ENCODE measurements at regions not wholly inside any gene's neighbourhood (a gene's known extent, or its start where the extent isn't known, plus 50 kb on each side); places are given as distances from the start of the nearest gene placed in this dataset.
A peak's percentile ranks its signal among the peaks of the same experiment; 100 is the strongest.
"Not testable (repeated sequence)": the region's sequence is repeated elsewhere in the genome, so short reads cannot be mapped to it uniquely, and the experiment has no call there.

- no peak for DNase-seq
Observed at GRCh38 chr12:86634456-86635410, 378.5 kb upstream of the MGAT4C start.

- DNase-seq, result no peak
Observed at GRCh38 chr12:86627001-86627400, 370.8 kb upstream of the MGAT4C start.

GRCh38 chr12:86623267-86623666 lies 367.1 kb upstream of the MGAT4C start:
- no peak for DNase-seq

- DNase-seq, result no peak
Observed at GRCh38 chr12:86621957-86622356, 365.8 kb upstream of the MGAT4C start.

DNA sequence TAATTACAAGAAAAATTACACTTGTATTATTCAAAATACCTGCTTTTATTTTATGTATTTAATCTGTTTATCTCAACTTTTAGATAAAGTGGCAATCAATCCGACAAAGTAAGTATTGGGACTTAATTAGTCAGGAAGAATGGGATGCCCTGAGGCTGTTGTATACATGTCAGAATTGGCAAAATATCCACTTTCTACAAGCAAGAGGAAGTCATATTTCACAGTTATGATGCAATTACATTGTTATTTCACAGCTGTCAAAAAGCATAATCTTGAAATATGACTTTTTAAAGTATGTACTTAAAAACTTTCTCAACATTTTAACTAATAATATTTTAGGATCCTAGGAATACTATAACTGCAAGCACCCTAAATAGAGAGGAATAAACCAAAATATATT lies 357.1 kb upstream of the MGAT4C start:
- DNase-seq, result peak; percentile 26

- DNase-seq, result no peak
Observed at GRCh38 chr12:86608638-86609037, 352.4 kb upstream of the MGAT4C start.

GRCh38 chr12:86601550-86602308 lies 345.5 kb upstream of the MGAT4C start:
- DNase-seq, result no peak

DNA sequence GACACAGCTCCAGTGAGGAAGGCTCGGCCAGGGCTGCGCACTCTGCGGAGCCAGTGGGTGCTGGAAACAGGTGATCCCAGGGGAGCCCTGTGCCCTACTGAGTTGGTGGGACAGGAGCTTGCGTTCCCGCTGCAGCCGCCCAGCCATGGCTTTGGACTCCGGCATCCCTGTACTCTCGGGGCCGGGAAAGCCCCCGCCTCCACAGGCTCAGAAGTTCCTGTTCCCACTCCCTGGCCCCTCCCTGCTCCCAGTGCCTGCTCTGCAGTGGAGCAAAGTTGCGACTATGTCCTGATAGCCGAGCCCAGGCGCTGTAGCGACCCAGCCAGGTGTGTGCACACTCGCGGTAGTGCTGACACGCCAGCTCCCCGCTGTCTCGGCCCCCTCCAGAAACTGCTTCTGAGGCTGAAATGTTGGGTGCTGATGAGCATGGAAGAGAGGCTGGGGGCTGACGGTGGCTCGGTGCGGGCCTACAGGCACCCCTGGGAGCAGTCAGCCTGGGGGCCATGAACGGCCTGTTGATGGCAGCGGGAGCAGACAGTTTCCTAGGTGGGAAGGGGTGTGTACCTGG lies 344.6 kb upstream of the MGAT4C start:
- no peak for DNase-seq

- no peak for DNase-seq
Observed at GRCh38 chr12:86597431-86597830, 341.2 kb upstream of the MGAT4C start.

- DNase-seq, result no peak
Observed at GRCh38 chr12:86590296-86590695, 334.1 kb upstream of the MGAT4C start.

DNA sequence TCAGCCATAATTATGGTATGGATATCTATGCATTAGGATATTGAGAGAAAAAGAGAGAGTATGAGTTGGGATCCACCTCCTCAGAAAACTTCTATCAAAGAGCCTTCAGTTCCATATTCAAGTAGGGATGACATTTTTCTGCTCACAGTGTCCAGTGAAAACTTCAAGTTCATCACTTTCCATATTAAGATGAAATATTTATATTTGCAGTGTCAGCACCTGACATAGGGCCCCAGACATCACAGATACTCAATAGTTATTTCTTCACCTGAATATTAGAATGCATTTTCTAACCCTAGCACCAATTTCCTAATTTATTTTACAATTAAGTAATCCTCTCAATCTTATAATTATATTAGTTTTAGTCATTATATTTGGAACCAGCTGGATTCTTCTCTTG lies 318.0 kb upstream of the MGAT4C start:
- no peak for DNase-seq

- no peak for DNase-seq
Observed at GRCh38 chr12:86572455-86572854, 316.3 kb upstream of the MGAT4C start.

DNA sequence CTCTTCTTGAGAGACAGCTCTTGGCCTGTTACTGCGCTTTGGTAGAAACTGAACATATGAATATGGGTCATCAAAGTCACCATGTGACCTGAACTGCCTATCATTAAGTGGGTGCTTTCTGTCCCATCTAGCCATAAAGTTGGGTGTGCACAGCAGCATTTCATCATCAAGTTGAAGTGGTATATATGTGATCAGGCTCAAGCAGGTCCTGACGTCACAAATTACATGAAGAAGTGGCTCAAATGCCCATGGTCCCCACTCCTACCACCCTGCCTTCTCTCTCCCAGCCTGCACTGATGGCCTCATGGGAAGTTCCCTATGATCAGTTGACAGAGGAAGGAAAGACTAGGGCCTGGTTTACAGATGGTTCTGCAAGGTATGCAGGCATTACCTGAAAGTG lies 308.8 kb upstream of the MGAT4C start:
- no peak for DNase-seq

DNA sequence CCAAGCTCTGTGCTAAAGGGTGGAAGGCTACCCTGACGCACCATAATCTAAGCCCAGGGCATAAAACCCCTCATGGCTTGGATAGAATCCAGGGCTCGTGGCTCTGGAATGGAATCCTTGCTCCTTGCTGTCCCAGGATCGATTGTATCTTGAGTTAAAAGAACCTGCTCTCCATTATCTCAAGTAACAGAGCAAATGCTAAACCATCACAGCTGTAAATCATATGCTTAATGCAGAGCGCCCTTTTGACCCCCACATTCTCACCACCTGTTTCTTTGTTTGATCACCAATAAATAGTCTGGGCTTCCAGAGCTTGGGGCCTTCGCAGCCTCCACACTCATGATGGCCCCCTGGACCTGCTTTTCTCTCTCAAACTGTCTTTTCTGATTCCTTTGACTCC lies 299.3 kb upstream of the MGAT4C start:
- DNase-seq, result not testable (repeated sequence)

GRCh38 chr12:86551146-86551571 lies 295.0 kb upstream of the MGAT4C start:
- no peak for DNase-seq

DNA sequence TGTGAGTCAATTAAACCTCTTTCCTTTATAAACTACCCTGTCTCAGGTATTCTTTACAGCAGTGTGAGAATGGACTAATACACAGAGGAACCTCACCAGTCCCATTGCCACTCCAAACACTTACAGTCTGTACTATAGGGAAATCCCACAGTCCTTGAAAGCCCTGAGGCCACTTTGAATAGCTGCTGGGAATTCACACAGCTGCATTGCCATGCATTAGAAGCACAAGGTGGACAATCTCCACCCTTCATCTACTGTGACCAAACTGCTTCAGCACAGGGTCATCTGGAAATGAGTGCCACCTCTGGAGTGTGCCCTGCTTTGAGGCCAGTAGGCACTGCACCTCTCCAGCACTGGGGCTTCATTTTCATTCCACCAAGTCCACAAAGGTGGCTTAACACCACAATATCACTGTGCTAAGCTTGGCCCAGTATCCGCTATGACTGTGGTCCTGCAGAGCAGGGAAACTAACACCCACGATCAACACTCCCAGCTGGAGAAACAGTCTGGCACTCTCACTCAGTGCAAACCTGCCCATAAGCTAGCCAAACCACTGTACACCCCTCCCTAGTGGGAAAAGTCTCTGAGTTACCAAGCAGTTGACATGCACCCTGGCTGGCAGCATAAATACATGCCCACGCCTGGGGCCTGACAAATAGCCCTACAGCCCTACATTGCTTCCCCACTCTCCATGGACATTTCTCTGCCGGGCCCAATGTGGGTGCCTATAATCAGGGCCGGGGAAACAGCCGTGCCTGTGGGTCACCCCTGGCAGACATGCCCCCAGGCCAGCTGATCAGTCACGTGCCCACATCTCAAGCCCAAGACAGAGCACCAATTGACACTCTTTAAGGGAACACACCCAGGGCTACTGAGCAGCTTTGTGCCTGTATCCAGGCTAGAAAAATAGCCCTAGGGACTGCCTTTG lies 294.3 kb upstream of the MGAT4C start:
- DNase-seq, result no peak

GRCh38 chr12:86543716-86544115 lies 287.5 kb upstream of the MGAT4C start:
- no peak for DNase-seq

DNA sequence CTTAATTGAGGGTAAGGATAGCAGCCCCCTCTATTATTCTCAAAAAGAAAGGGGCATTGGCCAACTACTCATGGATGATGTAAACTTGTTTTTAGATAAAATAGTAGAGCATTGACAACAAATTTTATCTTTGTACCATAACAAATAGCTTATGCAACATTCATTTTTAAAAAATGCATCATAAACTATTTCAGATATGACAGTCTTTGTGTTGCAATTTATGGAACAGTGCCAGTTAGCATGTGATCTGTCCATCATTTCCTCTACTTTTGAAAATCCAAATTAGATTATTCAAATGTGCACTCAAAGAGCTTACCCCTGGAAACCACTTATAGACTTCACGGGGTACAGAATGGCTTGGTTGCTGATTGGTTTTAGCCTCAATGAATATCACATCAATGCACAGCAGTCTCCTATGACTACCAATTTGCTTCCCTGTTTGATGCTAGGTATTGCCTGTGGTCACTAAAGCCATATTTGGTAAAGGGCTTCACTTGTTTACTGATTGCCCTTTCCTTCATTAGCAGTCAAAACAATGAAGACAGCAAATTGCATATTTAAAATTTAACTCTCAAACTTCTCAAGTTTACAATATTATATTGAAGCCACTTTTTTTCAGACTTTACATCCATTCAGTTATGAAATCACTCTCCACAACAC lies 274.9 kb upstream of the MGAT4C start:
- DNase-seq, result no peak

DNA sequence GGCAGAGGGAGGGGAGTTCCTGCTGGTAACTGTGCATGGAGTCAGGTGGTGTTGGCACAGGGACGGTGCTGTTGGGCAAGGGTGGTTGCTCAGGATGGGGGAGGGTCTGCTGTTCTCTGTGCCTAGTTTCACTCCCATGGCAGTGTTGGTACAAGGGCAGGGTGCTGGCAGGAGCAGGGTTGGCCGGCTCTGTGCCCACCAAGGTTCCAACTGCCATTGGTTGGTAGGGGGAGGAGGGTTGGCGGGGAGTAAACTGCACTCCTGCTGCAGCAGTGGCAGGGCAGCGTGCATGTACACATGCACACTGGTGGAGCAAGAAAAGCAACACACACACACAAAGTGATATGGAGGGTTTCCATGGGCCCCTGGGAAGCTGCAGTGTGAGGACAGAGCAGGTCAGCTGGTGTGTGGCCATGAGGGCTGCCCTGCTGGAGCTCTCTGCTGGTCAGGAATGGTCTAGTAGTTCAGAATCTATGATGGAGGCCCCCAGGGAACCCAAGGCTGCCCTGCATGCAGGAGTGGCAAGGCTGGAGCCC lies 269.9 kb upstream of the MGAT4C start:
- DNase-seq, result no peak

DNA sequence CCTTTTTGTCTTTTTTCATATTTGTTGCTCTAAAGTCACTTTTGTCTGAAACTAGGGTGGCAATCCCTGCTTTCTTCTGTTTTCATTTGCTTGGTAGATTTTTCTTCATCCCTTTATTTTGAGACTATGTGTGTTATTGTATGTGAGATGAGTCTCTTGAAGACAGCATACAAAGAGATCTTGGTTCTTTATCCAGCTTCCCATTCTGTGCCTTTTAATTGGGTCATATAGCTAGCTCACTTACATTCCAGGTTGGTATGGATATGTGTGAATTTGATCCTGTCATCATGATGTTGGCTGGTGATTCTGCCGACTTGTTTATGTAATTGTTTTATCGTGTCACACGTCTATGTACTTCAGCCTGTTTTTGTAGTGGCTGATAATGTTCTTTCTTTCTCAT lies 267.7 kb upstream of the MGAT4C start:
- no peak for DNase-seq

GRCh38 chr12:86521870-86522269 lies 265.7 kb upstream of the MGAT4C start:
- no peak for DNase-seq

- no peak for DNase-seq
Observed at GRCh38 chr12:86513226-86513625, 257.0 kb upstream of the MGAT4C start.
